HG03139 (cell line): ENCODE measurements at regions not wholly inside any gene's neighbourhood (a gene's known extent, or its start where the extent isn't known, plus 50 kb on each side); places are given as distances from the start of the nearest gene placed in this dataset.
"Not testable (repeated sequence)": the region's sequence is repeated elsewhere in the genome, so short reads cannot be mapped to it uniquely, and the experiment has no call there.

Experiments used
- ATAC-seq: cut with Tn5 transposase; IDR thresholded peaks from one replicate; pipeline ENCODE4 v1.9.1; 2021; ENCODE audit not compliant: unreplicated experiment

DNA sequence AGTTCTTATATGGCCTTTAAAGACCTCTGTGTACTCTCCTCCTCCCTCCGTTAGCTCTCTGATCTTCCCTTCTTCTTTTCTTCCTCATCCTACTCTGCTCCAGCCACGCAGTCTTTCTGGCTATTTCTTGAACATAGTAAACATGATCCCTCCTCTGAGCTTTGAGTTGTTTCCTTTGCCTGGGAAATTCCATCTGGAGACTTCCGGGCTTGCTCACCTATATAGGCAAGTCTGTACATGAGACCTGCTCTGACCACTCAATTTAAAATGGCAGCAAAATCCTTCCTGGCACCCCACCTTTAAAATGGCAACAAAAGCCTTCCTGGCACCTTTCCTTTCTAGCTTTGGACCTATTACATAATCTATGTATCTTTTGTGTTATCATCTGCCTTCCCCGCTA, 517.6 kb downstream of the TTLL7 start:
- not testable (repeated sequence) for ATAC-seq

DNA sequence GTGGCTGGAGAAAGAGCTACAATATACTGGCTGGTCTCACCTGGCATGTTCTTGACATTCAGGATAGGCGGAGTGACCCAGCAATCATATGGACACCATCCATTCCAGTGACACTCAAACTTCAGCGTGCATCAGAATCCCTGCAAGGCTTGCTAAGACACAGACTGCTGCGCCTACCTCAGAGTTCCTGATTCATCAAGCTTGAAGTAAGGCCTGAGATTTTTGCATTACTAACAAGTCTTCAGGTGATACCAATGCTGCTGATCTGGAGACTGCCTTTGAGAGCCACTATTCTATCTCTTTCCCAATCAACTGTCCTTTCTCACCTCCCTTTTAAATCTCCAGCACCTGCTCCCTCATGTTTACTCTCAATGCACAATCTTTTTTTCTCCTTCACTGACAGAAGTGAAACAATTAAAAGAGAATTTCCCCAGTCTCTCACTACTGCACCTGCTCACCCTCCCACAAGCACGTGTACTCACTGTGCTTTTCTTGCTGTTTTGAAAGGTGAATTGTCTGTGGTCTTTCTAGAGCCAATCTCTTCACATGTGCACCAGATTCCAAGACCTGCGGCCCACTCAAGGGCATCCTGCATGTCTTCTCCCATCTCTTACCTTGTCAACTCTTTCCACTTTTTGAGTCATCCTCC, 519.2 kb downstream of the TTLL7 start:
- ATAC-seq = peak; percentile 55

DNA sequence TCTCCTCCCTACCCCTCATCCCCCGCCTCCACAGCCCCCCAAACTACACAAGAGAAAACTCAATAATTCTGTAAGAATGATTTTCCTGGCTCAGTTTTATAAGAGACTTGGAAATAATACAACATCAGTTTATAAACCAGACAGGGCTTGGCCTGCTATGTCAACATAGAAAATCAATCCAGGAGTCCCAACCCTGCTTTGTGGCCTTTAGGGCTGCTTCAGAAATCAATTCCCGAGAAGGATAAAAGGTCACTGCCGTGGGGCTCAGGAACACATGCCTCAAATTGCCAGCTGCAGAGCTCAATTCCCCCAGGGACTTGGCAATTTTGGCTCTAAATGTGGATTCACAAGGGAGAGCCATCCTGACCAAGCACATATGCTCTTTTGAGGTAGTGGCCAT, 520.8 kb downstream of the TTLL7 start:
- ATAC-seq = not testable (repeated sequence)

DNA sequence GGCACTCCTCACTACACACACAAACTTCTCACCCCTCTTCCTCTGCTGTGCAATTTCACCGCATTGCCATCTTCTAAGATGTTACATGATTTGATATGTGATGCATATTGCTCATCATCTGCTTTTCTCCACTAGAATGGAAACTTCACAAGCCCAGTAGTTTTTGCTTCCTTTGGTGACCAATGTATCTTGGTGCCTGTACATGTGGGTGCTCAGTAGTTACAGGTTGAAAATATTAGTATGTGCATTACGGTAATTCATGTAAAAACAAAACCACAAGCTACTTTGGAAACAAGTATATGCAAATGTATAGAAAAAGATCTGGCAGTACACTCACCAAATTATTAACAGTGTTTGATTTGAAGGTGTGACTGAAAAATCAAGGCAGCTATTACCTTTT, 522.4 kb downstream of the TTLL7 start:
- peak; percentile 42 for ATAC-seq

DNA sequence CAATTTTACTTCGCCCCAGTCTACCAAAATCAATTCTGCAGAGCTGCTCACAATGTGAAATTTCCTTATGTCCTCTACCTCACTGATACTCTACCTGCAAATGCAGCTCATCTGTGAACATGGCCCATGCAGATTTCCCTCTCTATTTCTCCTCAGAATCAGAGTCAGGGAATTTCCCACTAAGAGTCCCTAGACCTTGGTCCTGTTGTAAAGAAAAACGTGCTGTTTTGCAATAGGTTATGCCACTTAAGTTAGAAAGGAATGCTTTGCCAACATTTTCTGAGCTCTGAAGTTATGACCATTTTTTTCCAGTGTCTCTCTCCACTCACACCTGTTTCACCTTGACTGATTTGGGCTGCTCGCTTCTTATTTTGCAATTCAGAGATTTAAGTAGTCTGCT, 524.0 kb downstream of the TTLL7 start:
- ATAC-seq = not testable (repeated sequence)

DNA sequence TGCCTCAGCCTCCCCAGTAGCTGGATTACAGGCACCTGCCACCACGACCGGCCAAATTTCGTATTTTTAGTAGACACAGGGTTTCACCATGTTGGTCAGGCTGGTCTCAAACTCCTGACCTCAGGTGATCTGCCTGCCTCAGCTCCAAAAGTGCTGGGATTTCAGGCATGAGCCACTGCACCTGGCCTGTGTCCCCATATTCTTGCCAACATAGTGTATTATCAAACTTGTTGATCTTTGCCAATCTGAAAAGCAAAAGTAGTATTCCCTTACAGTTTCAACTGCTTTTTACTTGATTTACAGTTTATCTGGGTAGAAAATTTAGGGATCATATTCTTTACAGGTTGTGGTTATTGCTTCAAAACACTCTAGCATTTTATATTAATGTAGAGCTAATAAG, 524.9 kb downstream of the TTLL7 start:
- not testable (repeated sequence) for ATAC-seq

DNA sequence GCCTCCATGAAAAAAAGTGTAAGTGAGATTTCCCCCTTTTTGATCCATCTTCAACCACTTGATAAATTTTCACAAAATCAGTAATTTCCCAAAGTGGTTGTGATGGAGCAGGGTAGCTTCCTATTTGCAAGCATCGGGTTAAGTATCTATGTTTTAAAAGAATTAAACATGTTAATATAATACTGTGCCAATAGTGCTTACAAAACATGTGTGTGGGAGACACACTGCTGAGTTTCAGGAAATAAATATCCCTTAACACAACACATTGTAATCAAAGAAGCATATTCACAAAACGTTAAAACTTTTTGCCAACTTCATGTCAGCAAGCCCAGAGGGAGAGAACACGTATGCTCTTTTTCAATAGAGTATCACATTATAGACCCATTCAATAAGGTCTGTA, 526.9 kb downstream of the TTLL7 start:
- not testable (repeated sequence) for ATAC-seq

DNA sequence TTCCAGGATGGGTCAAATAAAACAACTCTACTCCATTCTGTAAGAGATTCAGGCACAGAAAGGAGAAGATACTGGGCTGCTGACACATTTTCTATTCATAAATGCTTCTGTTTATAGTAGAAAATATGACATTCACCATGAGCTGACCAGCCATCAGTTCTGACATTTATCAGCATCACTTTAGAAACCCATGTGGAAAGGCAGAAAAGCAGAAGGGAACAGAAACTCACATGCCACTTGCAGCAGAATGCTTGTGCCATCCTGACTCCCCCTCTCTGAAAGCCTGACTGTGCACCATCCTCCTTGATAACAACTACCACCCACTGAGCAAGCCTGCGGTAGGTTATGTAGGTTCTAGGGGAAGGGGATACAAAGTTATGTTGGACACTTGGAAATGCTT, 527.7 kb downstream of the TTLL7 start:
- ATAC-seq = not testable (repeated sequence)

DNA sequence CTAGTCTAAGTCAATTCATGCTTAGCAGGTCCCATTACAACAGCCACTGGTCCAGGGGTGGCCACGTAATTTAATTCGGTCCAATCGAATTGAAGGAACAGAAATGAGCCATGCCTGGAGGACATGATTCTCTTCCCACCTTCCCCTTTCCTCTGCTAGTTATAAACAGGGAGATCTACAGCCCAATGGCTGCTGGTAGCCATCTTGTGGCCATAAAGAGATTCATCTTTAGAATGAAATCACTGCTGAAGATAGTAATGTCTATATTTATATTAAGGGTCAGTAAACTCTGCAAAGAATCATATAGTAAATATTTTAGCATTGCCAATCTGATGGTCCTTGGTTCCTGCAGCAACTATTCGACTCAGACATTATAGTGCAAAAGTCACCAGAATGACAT, 530.6 kb downstream of the TTLL7 start:
- not testable (repeated sequence) for ATAC-seq

DNA sequence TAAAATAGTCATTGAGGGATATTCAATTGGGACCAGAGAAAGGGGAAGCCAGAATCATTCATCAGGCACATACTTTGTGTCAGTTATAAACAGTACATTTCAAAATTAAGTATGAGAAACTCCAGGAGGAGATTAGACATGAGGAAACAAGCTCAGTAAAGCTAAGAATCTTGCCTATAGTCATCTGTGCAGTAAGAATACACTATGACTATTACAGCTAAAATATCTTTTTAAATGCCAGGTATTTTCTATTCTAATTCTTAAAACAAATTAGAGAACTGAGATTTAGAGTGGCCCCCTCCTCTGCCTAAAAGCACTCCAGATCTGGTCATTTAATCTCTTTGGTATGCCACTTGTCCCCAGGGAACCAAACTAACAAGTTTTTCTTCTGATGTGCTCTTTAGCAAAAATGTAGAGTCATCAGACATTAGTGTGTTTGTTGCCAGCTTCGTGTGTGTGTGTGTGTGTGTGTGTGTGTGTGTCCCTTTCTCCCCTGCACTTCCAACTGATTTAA, 541.1 kb downstream of the TTLL7 start:
- not testable (repeated sequence) for ATAC-seq

DNA sequence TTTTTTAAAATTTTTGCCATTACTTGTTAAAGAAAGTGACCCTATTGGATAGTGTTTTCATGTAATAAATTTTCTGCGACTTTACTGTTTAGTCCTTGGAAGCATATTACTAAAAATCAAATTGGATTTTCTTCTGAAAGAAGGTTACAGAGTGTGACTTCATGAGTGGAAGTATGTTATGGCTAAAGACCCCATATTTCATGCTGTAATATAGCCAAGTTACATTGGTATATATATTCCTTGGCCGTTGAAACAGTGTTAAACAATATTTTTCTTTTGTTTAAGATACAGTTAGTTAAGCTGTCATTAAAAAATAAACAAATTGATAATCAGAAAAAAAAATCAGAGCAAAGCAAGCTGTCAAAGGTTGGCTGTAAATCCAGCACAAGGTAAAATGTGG, 541.7 kb downstream of the TTLL7 start:
- not testable (repeated sequence) for ATAC-seq

DNA sequence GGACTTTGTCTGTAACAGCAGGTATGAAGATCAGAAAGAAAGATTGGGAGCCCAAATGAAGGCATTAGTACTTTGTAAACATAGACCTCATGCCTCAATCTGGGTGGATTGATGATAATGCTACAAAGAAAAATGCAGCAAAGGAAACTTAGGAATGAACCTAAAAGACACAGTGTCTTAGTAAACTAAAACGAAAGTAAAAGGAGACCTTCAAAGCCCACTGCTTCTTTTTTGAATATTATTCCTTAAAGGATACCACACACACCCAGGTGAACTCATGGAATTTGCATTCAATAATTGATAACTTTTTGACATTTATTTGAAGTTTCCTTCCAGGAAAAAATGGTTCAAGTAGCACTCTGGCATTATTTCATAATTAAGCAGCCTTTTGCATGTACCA, 543.2 kb downstream of the TTLL7 start:
- ATAC-seq = not testable (repeated sequence)

DNA sequence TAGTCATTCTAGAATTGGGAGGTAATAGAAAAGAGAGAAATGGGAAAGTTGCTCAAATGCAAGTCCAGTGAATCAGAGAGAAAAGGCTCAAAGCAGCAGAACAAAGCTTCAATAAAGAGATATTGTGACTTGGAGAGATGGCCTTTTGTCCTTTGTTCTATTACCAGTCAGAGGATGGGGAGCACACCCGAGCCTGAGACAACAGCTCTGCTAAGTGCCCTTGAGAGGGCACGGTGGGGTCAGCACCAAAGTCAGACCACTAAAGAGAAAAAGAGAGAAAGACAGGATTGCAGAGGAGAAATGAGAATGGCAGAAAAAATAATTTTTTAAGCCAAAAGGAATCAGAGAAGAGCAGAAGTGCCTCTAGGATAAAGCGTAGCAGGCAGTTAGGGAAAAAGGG, 553.1 kb downstream of the TTLL7 start:
- ATAC-seq = not testable (repeated sequence)

DNA sequence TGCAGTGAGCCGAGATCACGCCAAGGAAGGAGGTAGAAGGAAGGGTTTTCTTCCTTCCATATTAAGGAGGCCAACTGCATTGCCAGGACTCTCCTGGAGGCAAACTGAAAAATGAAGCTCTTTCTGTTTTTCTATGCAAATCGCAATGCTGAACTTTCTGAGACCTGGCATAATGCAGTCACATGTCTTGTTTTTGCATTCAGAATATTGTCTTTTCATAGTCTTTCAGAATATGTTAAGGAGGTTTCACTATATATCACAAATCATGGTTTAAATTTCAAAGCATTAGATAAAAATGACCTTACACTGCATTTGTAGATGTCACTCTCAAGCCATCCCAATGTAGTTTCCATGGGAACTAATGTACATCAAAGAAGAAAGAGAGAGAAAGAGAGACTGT, 556.5 kb downstream of the TTLL7 start:
- not testable (repeated sequence) for ATAC-seq

DNA sequence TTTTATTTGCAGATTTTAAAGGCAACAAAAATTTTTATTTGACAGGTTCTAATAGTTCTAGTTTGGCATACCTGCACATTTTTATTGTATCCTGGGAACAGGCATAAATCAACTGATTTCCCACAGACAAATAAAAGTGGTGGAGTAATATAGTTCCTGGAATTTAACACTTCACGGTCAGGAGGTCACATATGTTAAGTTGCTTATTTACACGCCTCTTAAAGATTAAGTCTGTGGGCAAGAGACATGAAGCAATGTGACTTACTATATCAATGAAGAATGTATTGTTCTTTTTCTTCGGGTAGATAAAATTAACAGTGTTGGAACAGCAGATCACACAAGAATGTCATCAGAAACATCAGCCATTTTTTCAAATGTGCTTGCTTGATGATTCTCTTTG, 558.3 kb downstream of the TTLL7 start:
- not testable (repeated sequence) for ATAC-seq

DNA sequence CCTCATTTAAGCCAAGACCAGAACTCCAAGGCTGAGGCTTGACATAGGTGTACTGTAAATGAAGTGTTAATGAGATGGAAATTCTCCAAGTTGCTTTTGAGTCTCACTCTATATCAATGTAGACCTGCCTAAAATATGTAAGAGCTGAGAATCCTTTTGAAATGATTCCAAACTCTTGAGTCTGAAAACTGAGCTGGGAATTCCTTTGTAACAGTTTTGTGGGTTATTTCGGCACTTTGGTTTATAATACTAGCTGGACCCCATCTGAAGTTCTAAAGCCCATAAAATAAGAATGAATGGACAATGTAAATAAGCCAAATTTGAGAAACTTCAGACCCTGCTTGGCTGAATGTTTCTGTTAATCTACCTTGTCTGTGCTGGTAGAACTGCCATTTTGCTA, 558.9 kb downstream of the TTLL7 start:
- ATAC-seq = not testable (repeated sequence)

DNA sequence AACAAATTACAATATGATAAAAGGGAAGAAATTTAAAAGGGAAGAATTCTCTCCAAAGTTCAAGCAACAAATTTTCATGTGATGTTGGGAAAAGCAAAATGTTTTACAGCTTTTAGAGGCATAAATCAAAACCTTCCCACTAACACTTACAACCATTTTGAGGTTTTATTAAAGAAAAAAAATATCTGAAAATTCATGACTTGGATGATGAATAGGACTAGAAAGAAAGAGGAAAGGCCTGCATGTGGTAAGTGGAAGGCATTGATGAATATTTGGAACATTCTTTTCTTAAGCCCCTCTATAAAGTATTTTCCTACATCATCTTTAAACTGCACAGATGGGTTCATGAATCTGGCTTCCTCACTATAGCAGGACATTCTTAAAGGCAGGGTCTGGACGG, 560.6 kb downstream of the TTLL7 start:
- ATAC-seq = not testable (repeated sequence)

DNA sequence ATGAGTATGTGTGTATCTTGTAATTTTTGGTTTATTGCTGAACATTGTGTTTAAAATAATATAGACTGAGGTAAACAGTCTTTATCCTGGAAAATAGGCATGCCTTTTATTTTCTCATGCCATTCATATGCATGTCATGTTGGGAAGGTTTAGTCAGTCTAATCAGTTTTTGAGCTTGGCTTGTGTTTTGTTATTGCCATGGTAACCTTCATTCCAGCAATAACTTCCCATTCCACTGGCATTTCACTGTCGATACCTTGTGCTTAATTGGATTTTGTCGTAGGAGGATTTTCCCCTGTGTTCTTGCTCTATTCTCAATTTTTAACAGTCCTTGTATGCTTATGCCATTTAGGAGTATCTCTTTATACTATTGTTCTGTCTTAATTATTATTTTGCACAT, 563.6 kb downstream of the TTLL7 start:
- not testable (repeated sequence) for ATAC-seq

DNA sequence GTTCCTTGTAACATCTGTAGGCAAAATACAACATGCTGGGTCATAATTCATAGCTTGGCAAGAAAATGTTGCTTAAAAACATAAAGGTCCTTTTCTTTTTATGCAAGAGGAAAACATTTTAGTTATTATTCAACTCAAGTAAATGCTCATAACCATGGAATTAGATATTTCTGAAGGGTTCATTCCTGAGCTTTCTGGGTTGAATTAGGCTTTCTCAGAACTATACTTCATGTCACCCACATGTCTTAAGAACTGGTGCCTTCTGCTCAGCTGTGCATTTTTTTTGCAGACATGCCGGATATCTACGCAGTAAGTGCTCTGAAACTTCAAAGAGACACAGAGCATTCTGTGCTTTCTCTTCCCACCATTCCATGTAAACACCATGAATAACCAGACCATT, 571.4 kb downstream of the TTLL7 start:
- not testable (repeated sequence) for ATAC-seq

DNA sequence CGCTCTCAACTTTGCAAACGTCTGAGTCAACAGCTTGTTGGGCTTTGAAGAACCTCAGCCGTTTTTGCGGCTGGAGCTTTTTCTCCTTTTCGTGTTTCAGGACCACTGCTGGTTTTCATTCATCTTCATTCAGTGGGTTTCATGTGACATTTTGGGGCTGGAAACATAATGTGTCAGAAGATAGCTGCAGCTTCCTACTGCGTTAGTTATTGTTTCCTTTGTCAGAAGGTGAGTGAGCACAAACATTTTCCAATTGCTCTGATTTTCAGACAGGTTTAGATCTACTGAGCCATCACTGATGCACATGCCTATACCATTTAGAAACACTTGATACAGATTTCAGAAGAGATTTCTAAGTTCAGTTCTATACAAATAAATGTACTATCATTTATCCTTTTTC, 575.5 kb downstream of the TTLL7 start:
- ATAC-seq = not testable (repeated sequence)

DNA sequence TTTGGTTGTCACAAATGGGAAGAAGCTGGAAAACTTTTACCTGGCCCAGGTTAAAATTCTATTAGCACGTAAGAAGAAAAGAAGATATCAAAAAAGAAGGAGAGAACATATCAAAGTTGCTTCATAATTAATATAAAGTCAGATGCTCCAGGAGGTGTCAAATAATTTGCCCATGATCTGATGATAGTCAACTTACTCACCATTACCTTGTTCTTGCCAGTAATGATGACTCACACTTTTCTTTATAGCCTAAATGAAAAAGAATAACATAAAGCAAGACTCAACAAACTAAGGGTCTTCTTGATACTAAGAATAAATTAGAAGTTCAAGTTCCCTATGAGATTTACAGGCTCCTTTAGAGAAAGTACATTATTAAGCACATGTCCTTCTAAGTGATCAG, 580.4 kb downstream of the TTLL7 start:
- ATAC-seq = no peak

DNA sequence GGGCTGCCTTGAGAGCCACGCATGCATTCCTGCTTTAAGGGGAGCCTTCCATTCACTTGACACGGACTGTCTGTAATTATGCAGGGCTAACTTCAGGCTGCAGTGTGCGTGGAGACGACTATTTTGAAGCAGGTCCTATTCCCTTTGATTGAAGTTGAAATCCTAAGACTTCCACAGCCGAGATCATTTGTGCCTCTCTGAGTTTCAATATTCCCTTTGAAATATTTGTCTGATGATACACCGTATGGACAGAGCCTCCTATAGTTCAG, 585.2 kb downstream of the TTLL7 start:
- ATAC-seq = not testable (repeated sequence)

DNA sequence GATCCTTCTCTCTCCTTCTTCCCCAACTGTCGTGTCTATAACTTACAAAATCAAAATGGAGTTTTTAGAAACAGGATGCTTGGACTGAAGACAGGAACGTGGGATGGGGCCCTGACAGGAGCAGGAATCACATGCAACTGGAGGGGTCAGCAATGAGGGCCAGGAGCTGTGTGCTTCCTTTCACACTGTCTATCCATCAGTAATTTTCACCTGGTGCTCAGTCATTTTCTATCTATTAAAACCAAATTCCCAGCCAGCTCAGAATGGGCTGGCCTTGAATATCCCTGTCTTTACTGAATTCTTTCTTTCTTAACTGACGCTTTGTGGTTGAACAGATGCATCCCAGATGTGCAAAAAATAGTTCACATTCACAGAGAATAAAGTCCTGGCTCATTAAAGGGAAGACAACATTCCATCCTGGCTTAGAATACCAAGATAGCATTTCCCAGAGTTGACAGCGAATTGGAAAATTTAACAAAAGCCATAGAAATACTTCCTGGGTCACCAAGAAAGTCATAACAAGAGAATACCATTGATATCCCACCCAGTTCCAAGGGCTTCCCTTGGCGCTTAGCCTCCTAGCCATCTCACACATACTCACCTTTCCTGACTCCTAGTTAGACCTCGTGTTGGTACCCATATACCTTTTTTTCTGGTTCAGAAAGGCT, 588.1 kb downstream of the TTLL7 start:
- ATAC-seq = not testable (repeated sequence)
